Activated CD4-positive, alpha-beta T cell treated with anti-CD3 and anti-CD28 coated beads, Interleukin-10, Interleukin-2, amounts not matched to agents 100 ng/mL and 50 ng/mL, durations not matched to agents 16 hours and 8 hours (primary cell): ENCODE measurements at regions not wholly inside any gene's neighbourhood (a gene's known extent, or its start where the extent isn't known, plus 50 kb on each side); places are given as distances from the start of the nearest gene placed in this dataset.
"Not testable (repeated sequence)": the region's sequence is repeated elsewhere in the genome, so short reads cannot be mapped to it uniquely, and the experiment has no call there.

ENCODE experiments used
- DNase-seq: peaks from one replicate; pipeline ENCODE4 v3.0.0-alpha.2; 2020

DNA sequence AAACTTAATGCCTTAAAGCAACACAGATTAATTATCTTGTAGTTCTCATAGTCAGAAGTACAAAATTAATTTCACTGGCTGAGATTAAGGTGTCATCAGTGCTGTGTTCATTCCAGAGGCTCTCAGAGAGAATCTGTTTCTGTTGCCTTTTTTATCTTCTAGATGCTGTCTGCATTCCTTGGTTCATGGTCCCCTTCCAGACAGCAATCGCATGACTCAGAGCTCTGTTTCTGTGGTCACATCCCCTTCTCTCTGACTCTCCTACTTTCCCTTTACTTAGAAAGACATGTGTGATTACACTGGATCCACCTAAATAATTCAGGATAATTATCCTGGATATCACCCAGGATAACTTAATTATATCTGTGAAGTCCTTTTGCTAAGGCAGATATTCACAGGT is 148.6 kb downstream of the MAIP1 start:
- no peak for DNase-seq

DNA sequence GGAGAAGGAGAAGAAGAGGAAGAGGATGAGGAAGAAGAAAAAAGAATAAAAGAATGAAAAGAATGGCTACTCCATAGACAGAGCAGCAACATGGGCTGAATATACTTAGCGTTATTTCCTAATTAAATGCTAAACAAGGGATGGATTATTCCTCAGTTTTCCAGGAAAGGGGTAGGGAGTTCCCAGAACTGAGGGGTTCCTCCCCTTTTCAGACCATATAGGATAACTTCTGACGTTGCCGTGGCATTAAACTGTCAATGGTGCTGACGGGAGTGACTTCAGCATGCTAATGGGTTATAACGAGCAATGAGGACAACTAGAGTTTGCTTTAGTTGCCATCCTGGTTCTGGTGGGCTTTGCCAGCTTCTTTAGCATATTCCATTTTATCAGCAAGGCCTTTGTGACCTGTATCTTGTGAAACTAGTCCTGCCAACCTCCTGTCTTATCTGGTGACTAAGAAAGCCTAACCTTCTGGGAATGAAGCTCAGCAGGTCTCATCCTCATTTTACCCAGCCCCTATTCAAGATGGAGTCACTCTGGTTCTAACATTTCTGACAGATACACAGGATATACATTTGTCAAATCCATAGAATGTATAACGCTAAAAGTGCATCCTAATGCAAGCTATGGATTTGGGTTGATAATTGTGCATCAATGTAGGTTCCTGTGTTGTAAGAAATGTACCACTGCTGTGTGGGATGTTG is 152.3 kb downstream of the MAIP1 start:
- no peak for DNase-seq

DNA sequence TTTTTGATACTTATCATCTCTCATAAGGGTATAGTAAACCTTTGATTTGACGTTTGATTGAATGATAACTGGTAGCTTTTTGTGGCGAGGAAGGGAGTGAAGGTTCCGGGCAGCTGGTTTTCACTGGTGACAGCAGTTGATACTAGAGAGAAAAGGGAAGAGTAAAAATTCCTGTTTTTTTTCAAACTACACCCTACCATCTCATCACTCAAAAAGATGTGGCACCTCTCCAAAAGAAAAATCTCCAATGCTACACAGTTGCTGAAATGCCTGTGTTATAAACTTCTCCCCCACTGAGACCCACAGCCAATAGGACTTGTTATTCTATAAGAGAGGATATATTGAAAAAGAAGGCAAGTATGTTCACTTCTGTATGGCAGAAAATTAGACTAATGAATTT is 154.0 kb downstream of the MAIP1 start:
- DNase-seq: no peak

DNA sequence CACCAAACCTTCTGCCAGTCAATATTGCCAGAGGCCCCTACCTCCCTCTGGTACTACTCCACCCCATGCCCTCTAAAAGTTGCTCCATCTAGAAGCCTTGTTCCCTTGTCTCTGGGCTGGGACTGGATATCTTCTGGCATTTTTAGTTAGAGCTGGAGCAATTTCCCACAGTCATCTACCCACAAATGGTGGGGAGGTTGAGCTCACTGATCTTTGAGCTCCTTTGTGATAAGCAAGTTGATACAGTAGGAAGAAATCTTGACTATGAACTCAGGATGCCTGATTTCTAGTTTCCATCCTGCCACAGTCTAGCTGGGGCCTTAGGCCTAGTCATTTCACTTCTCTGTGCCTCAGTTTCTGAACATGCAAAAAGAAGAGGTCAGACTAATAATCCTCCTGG is 155.0 kb downstream of the MAIP1 start:
- DNase-seq: no peak

DNA sequence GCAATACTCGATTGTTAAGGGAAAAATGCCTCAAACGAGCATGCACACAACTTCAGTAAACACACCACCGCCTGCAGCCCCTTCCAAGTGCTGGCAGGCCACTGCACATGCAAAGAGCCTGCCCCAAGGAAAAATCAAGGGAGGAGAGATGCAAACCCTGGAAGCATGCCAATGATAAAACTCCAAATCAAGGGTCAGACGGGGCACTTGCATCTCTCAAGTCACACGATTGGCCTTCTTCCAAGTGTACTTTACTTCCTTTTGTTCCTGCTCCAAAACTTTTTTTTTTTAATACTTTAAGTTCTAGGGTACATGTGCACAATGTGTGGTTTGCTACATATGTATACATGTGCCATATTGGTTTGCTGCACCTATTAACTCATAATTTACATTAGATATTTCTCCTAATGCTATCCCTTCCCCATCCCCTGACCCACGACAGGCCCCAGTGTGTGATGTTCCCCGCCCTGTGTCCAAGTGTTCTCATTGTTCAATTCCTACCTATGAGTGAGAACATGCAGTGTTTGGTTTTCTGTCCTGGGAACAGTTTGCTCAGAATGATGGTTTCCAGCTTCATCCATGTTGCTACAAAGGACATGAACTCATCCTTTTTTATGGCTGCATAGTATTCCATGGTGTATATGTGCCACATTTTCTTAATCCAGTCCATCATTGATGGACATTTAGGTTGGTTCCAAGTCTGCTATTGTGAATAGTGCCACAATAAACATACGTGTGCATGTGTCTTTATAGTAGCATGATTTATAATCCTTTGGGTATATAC is 157.8 kb downstream of the MAIP1 start:
- not testable (repeated sequence) for DNase-seq

DNA sequence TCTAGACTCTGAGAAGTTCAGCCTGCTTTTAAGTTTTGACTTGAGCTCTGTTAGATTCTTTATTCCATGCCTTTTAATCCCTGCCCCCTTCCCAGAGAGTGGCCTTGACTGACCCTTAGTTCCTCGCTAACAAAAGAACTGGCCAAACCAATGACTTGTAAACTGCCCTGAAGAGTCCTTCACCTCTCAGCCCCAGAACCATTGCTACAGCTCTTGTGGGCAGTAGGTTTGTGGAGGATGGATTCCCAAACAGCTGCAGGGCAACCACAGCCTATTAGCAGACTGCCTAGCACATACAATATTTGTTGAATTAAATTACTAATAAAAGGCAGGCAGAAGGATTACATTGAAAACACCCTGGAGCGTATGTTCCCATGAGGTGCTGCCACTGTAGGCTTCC is 163.9 kb downstream of the MAIP1 start:
- no peak for DNase-seq

DNA sequence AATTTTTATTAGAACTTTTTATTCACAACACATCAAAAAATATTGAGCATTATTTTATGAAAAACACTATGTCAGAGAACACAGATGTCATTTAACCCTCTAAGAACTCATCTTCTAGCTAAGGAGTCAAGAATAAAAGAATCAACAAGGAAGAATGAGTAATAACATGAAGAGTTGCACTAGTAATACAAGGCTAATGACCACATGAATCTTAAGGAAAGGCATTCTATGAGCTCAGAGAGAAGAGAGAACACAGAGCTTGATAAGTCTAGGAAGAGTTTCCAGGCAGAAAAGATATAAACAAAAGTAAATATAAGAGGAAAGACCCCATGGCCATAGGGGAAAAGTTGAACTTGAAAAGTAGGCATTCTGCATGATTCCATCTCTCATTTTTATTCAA is 166.5 kb downstream of the MAIP1 start:
- DNase-seq: no peak

DNA sequence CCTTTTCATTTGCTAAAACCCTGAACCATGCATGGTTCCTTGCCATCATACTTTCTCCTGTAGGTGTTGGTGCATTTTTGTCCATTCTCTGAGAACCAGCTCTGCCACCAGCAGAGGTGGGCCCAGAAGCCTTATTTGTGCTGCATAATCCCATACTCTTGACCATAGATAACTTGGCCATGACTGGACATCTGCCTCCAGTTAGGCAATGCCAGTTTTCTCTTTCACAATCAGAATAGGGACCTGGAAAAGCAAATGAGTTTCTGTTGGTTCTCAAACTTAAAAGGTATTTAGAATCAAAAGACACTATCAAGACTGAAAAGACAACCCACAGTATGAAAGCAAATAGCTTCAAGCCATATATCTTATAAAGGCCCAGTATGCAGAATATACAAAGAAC is 167.3 kb downstream of the MAIP1 start:
- DNase-seq: no peak

DNA sequence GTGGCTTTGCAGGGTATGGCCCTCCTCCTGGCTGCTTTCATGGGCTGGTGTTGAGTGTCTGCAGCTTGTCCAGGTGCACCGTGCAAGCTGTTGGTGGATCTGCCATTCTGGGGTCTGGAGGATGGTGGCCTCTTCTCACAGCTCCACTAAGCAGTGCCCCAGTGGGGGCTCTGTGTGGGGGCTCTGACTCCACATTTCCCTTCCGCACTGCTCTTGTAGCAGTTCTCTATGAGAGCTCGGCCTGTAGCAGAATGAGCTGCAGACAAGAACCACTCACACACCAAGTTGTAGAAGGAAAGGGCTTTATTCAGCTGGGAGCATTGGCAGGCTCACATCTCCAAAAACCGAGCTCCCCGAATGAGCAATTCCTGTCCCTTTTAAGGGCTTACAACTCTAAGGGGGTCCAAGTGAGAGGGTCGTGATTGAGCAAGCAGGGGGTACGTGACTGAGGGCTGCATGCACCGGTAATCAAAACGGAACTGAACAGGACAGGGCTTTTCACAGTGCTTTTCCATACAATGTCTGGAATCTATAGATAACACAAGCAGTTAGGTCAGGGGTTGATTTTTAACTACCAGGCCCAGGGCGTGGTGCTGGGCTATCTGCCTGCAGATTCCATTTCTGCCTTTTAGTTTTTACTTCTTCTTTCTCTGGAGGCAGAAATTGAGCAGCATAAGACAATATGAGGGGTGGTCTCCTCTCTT is 169.4 kb downstream of the MAIP1 start:
- not testable (repeated sequence) for DNase-seq

DNA sequence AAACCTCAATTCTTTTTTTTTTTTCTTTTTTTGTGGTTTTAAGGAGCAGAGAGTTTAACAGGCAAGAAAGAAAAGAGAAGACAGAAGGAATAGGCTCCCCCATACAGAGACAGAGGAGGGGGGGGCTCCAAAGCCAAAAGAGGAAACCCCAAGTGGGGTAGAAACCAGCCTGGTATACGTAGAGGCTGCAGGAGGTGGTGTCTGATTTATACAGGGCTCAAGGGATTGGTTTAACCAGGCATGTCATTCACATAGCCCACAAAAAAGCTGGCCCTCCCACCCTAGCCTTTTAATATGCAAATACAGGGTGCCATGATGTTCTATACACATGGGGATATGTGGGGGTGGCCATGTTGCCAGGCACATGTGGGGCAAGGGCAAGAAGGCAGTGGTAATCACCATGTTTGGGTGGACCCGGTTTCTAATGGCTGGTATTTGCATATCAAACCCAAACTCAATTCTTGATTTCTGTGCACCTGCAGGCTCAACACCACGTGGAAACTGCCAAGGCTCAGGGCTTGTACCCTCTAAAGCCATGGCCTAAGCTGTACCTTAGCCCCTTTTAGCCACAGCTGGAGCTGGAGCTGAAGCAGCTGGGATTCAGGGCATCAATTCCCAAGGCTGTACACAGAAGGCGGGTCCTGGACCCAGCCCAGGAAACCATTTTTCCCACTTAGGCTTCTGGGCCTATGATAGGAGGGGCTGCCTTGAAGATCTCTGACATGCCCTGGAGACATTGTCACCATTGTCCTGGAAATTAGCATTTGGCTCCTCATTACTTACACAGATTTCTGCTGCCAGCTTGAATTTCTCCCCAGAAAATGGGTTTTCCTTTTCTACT is 170.3 kb downstream of the MAIP1 start:
- no peak for DNase-seq

DNA sequence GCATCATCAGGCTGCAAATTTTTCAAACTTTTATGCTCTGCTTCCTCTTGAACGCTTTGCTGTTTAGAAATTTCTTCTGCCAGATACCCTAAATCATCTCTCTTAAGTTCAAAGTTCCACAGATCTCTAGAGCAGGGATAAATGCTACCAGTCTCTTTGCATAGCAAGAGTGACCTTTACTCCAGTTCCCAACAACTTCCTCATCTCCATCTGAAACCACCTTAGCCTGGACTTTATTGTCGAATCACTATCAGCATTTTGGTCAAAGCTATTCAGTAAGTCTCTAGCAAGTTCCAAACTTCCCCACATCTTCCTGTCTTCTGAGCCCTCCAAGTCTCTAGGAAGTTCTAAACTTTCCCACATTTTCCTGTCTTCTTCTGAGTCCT is 170.9 kb downstream of the MAIP1 start:
- DNase-seq: not testable (repeated sequence)

DNA sequence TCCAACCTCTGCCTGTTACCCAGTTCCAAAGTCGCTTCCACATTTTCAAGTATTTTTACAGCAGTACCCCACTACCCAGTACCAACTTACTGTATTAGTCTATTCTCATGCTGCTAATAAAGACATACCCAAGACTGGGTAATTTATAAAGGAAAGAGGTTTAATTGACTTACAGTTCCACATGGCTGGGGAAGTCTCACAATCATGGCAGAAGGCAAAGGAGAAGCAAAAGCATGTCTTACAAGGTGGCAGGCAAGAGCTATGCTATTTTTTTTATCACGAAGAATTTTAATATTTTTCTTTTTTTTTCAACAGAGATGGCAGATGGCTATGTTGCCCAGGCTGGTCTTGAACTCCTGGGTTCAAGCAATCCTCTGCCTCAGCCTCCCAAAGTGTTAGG is 171.3 kb downstream of the MAIP1 start:
- DNase-seq: not testable (repeated sequence)

DNA sequence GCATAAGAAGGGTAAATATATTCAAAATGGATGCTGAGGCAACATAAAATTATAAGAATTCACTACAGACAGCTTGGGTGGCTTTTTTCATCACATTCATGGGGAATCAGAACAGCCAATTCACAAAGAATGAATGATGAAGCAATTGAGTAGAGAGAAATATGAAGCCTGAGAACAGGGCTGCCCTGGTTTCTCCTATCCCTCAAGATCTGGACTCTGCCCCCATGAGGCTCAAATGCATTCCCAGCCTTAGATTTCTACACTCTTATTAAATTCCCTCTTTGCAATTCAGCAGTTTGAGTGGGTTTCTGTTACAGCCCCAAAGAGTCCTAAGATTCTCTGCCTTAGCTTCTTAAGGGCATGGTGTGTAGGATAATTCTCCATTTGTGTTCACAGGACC is 172.5 kb downstream of the MAIP1 start:
- no peak for DNase-seq

DNA sequence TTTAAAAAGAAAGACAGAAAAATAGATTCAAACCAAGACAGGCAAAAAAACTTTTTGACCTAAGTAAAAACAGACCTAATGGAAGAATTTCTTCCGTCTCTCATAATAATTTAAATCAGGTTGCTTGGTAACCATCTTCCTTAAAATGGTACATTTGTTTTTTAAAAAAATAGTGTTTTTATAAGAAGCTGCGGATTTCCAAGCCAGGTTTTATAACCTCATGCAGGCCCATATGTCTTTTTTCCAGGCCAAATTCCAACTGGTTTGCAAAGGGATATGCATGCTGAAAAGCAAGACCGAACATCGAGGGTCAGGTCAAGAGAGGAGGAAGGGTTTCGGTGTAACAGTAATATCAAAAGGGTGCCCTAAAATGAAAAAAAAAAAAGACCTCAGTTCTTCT is 172.9 kb downstream of the MAIP1 start:
- DNase-seq: no peak

DNA sequence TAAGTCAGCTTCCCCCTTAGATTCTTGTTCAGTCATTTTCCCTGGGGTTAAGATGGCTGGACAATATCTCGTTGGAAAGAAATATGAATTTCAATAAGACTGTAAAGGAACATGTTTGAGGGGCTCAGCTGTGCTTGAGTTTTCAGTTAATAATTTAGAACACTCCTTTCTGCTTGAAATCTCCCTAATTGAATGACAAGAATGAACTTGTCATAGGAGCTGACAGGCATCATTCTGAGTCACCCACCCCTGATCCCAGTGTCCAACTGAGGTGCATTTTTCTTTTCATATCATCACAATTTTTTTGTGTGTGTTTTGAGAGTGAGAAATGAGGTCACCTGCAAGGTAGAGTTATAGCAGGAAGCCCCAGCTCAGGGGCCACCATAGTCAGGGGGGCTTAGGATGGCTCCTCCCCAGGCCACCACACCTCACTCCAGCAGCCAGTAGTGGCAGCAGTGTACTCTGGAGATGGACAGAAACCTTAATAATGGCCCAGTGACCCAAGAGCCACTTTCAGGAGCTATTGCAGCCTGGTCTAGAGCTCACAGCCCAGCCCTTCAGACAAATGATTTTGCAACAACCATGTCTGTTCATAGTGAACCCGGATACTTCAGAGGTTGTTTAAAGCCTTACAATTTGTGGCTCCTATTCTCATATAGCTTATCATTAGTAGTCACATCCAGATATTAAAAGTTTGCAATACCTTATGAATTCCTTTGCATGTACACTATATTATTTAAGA is 174.5 kb downstream of the MAIP1 start:
- no peak for DNase-seq

DNA sequence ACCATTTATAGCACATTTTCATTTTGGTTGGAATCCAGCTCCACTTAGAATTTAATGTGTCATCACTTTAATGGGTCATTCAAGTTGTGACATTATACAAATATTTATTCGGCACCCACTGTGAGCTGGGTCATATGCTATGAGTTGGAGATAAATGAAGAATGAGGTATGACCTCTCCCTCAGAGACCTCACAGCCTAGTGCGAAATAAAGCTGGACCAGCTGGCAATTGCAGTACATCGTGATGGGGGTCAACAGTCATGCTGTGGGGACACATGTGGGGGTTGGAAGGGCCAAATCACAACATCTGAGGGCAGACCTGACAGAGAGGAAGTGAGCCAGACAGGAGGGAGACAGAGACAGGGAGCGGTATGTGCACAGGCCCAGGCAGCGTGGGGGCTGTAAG is 175.4 kb downstream of the MAIP1 start:
- no peak for DNase-seq

DNA sequence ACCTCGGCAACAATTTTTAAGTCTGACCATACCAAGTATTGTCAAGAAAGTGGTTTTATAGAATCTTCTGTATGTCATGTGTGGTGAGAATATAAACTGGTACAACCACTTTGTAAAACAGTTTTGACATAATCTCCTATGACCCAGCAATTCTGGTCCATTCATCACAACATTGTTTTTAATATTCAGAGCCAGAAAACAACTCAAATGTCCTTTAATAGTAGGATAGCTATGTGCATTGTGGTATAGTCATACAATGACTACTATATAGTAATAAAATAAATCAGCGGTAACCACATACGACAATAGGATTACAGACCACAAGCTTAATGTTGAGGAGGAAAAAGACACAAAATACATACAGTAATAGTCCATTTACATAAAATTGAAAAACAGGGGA is 175.2 kb upstream of the SPATS2L start:
- no peak for DNase-seq

DNA sequence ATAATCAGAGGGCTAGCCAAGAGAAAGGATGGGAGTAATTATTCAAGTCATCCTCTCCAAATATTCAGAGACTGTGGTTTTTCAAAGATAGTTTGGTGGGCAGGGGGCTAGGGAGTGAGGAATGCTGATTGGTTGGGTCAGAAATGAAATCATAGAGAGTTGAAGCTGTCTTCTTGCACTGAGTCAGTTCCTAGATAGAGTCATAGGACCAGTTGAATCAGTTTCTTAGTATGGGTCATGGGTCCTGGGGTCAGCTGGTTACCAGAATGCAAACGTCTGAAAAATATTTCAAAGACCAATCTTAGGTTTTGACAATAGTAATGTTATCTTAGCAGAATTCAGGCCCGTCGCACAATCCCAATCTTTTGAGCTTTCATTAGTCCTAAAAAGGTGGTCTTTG is 171.4 kb upstream of the SPATS2L start:
- DNase-seq: no peak

DNA sequence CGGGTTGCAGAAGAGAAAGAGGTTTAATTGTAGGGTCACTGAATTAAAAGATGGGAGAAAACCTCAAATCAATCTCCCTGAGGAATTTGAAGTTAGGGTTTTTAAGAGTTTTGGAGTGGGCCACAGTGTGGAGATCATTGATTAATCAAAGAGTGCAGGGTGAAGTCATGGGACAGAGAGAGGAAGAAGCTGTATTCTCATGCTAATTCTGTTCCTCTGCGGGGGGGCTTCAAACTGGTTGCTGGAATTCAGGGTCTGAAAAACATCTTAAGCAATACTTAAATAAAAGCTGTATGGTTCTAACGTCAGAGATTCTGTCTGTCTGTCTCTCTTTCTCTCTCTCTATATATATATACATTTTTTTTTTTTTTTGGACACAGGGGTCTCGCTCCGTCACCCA is 169.8 kb upstream of the SPATS2L start:
- no peak for DNase-seq

DNA sequence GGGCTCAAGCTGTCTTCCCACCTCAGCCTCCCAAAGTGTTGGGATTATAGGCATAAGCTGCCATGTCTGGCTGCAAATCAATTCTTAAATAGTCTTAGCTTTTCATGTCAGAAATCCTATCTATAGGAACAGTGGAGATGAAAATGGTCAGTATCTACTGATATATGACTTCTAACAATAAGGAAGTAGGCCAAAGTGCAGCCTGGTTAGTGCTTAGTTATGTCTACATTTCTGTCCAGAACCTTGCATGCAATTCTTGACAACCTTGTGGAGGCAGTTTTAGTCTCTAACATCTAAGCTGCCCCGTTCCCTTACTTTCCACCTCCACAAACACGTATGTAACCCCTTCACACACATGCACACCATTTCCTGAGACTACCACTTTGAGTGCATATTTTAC is 169.2 kb upstream of the SPATS2L start:
- no peak for DNase-seq

DNA sequence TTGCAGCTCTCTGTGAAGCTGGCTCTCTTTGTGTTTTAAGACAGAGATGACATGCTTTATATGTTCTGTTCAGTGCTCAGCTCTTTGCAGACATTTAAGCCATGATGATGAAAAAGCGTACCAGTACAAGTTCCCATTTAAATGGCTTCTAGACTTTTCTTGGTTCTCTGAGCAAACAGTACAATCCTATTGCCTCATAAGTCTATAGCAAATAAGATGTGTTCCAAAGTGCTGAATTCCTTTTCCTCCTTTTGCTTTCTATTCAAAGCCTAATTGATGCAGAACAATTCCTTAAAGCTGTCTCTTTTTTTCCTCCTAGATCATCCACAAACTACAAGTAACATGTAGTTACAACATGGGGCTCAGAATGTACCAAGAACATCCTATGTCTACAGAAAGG is 168.8 kb upstream of the SPATS2L start:
- no peak for DNase-seq

DNA sequence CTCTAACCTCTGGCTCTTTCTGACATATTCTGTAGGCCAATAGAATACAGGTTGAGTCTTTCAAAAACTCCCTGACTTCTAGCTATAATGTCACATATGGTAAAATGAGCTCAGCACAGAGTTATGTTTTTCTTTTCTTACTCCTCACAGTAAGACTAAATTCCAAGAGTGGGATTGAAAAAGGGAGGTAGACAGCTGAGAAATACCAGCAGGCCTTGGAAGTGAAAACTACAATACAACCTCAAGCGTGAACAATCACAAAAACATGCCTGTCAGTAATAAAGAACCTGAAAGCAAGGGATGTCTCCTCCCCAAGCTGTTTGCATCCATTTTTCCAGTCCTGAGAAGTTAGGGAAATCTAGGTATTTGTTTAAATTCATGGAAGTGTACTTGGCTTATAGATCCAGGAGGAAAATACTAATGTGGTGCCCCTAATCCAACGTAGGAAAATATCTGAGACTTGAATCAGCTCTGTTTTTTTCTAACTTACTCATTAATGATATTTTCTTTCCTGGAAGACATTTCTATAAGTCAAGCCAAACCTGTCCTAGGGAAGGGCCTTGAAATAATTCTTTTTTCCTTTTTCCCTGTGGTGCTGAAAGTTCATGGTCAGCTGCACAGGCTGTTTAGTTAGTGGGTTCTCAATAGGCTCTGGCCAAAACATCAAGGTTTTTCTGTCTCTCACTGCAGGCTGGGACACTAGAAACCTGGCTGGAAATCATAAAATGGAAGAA is 167.9 kb upstream of the SPATS2L start:
- no peak for DNase-seq
